Loucy (cell line): ENCODE measurements at regions not wholly inside any gene's neighbourhood (a gene's known extent, or its start where the extent isn't known, plus 50 kb on each side); places are given as distances from the start of the nearest gene placed in this dataset.
A peak's percentile ranks its signal among the peaks of the same experiment; 100 is the strongest.

Experiments used
- H2AFZ ChIP-seq: fragments of 200-600 bp; sonication (generic); 2 replicates; pipeline ENCODE4 v1.6.0; 2016; ENCODE audit warnings: antibody characterized with exemption, mild to moderate bottlenecking, low read length, moderate library complexity
- H3F3A ChIP-seq: fragments of 200-600 bp; 2 replicates; pipeline ENCODE4 v1.6.0; 2016; ENCODE audit warnings: antibody characterized with exemption, low read depth, mild to moderate bottlenecking
- H3K27me3 ChIP-seq: fragments of 200-600 bp; sonication (generic); 2 replicates; pipeline ENCODE4 v1.6.1; 2014; ENCODE audit warnings: low read length, mild to moderate bottlenecking; ENCODE audit not compliant: insufficient read depth, poor library complexity, severe bottlenecking
- H3K36me3 ChIP-seq: fragments of 200-600 bp; sonication (generic); 2 replicates; pipeline ENCODE4 v1.6.1; 2016; ENCODE audit warnings: low read length; ENCODE audit not compliant: insufficient read depth
- H3K4me1 ChIP-seq: fragments of 200-600 bp; sonication (generic); 2 replicates; pipeline ENCODE4 v1.5.1; 2014; ENCODE audit warnings: low read length, mild to moderate bottlenecking; ENCODE audit not compliant: insufficient read depth, poor library complexity, severe bottlenecking
- H3K4me2 ChIP-seq: fragments of 200-600 bp; sonication (generic); 2 replicates; pipeline ENCODE4 v1.6.0; 2014; ENCODE audit warnings: antibody characterized with exemption, low read length, low read depth, mild to moderate bottlenecking; ENCODE audit not compliant: poor library complexity, severe bottlenecking
- H3K4me3 ChIP-seq: fragments of 200-600 bp; sonication (generic); 2 replicates; pipeline ENCODE4 v1.5.1; 2014; ENCODE audit warnings: low read length, mild to moderate bottlenecking, mixed read lengths; ENCODE audit not compliant: poor library complexity, severe bottlenecking
- H3K79me2 ChIP-seq: fragments of 200-600 bp; sonication (generic); 2 replicates; pipeline ENCODE4 v1.6.1; 2014; ENCODE audit warnings: low read length; ENCODE audit not compliant: insufficient read depth
- H3K9ac ChIP-seq: fragments of 200-600 bp; sonication (generic); 2 replicates; pipeline ENCODE4 v1.6.0; 2014; ENCODE audit warnings: mild to moderate bottlenecking, low read depth, low read length, moderate library complexity; ENCODE audit not compliant: poor library complexity, severe bottlenecking
- H3K9me2 ChIP-seq: fragments of 200-600 bp; sonication (generic); replicated peaks from 2 replicates; pipeline ENCODE4 v1.6.1; 2016; ENCODE audit warnings: low read depth, low read length, mixed read lengths
- H3K9me3 ChIP-seq: fragments of 200-600 bp; sonication (generic); 2 replicates; pipeline ENCODE4 v1.6.1; 2014; ENCODE audit warnings: mild to moderate bottlenecking, antibody characterized with exemption, low read length, low read depth; ENCODE audit not compliant: insufficient read depth
- H4K20me1 ChIP-seq: fragments of 200-600 bp; sonication (generic); 2 replicates; pipeline ENCODE4 v1.6.0; 2014; ENCODE audit warnings: antibody characterized with exemption, low read length, mild to moderate bottlenecking; ENCODE audit not compliant: insufficient read depth, poor library complexity, severe bottlenecking
- CTCF ChIP-seq: fragments of 200-600 bp; sonication (generic); conservative IDR thresholded peaks from 2 replicates; pipeline ENCODE4 v1.5.1; 2014; ENCODE audit warnings: mild to moderate bottlenecking, antibody characterized with exemption, low read length
- EZH2phosphoT487 ChIP-seq: fragments of 200-600 bp; IDR thresholded peaks from 2 replicates; pipeline ENCODE4 v1.6.1; 2018; ENCODE audit warnings: antibody characterized with exemption, mild to moderate bottlenecking, moderate library complexity, borderline replicate concordance

GRCh38 chr4:89545315-89545714, 237.7 kb upstream of the GPRIN3 start:
- H3K27me3 ChIP-seq, result no peaks in the 10 kb centered on the region
- no peaks in the 10 kb centered on the region for H3F3A ChIP-seq
- peaks cover 4% of the 10 kb centered on the region for H3K4me1 ChIP-seq
- no peaks in the 10 kb centered on the region for H4K20me1 ChIP-seq
- H3K9ac ChIP-seq, result no peak overlapping the region
- no peak overlapping the region for H3K4me3 ChIP-seq
- H3K79me2 ChIP-seq, result no peaks in the 10 kb centered on the region
- TF ChIP-seq CTCF (no peak), EZH2phosphoT487 (no peak)
- peaks cover 6% of the 10 kb centered on the region; the same call in 1 of the 2 replicates for H3K9me3 ChIP-seq
- no peaks in the 10 kb centered on the region for H3K36me3 ChIP-seq
- no peak overlapping the region for H3K4me2 ChIP-seq
- H3K9me2 ChIP-seq, result no peaks in the 10 kb centered on the region
- H2AFZ ChIP-seq, result no peak overlapping the region

- Histone ChIP-seq H3K9ac (no peak overlapping the region), H3K4me3 (no peak overlapping the region), H3K9me3 (peaks cover 6% of the 10 kb centered on the region; the same call in 1 of the 2 replicates), H3K4me2 (no peak overlapping the region), H3K9me2 (no peaks in the 10 kb centered on the region), H3K79me2 (no peaks in the 10 kb centered on the region), H3K36me3 (no peaks in the 10 kb centered on the region), H3K27me3 (no peaks in the 10 kb centered on the region), H4K20me1 (no peaks in the 10 kb centered on the region), H3F3A (no peaks in the 10 kb centered on the region), H2AFZ (no peak overlapping the region), H3K4me1 (peaks cover 17% of the 10 kb centered on the region)
- TF ChIP-seq EZH2phosphoT487 (no peak), CTCF (no peak)
These were observed 234.4 kb upstream of the GPRIN3 start for GRCh38 chr4:89541998-89542397.

DNA sequence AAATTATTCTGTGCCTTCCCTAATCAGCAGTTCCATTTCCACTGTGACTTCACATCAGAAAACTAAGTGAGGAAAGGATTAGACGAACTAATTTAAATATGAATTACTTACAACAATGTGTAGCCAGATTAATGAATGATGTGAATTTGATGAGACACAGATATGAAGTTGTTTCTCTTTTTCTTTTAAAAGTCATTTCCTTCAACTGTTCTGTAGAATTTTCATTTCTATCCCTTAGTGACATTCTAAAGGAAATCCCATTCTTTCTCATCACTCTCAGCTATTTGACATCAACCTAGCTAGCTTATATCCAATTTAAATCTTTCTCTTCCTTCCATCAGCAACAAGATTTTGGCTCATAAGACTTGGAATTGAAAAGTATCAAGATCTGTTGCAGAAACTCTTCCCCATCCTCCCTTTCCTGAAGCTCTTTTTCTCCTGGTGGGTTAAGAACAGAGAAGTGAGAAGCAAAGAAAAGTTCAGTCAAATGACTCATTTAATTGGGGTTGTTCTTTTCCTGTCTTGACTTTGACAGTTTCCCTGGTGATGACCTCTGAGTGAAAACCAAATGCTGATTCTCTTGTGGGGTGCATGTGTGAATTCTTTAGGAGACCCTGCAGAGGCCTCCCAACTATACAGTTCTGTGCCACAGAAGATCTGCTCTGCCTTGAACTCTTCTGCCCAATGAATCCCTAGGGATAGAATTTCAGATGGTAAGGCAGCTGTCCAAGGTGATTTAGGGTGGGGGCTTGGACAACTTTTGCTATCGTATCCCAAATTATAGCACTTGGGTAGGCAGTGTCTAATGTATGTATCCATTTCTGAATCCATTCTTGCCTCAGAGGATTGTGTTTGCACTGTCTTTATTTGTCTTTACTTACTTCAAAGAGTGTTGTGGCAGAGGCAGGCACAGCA, 232.5 kb upstream of the GPRIN3 start:
- H3K4me1 ChIP-seq, result peaks cover 22% of the 10 kb centered on the region
- H3K9ac ChIP-seq, result no peak overlapping the region
- H4K20me1 ChIP-seq, result no peaks in the 10 kb centered on the region
- no peak for TF ChIP-seq CTCF
- TF ChIP-seq EZH2phosphoT487, result no peak
- H3K9me3 ChIP-seq, result peaks cover 6% of the 10 kb centered on the region; the same call in 1 of the 2 replicates
- H2AFZ ChIP-seq, result no peak overlapping the region
- H3K9me2 ChIP-seq, result no peaks in the 10 kb centered on the region
- no peaks in the 10 kb centered on the region for H3F3A ChIP-seq
- H3K36me3 ChIP-seq, result no peaks in the 10 kb centered on the region
- peak overlapping the region; percentile 7 for H3K4me2 ChIP-seq
- H3K4me3 ChIP-seq, result no peak overlapping the region
- no peaks in the 10 kb centered on the region for H3K79me2 ChIP-seq
- H3K27me3 ChIP-seq, result no peaks in the 10 kb centered on the region
